ENCODE measurements at regions not wholly inside any gene's neighbourhood (a gene's known extent, or its start where the extent isn't known, plus 50 kb on each side); places are given as distances from the start of the nearest gene placed in this dataset.

DNA sequence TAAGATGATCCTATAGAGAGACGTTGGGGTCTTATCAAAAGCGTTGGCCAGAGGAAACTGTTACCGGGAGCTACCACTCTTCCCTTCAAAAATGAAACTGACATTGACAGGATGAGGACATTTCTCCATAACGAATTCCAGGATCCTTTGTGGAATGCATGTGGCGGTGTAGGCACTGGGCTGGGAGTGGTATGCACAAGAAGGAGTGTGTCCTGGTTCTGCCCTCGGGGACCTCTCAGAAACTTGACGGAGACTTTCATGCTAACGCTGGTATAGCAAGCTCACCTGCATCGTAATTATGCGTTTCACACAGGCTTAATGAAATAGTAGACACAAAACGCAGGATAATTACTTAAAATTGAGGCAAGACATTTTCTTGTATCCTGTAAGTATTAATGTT, 441.1 kb downstream of the FGF9 start:
- Histone ChIP-seq H3K9ac (ENCODE audit: low read length) (no peak overlapping the region), H2AFZ (ENCODE audit: low read length) (no peak overlapping the region), H3F3A (ENCODE audit: insufficient read depth, low read length) (no peaks in the 10 kb centered on the region), H4K20me1 (ENCODE audit: insufficient read depth, low read length) (no peaks in the 10 kb centered on the region), H3K36me3 (ENCODE audit: insufficient read depth, low read length) (no peaks in the 10 kb centered on the region), H3K9me2 (ENCODE audit: low read depth, low read length) (no peaks in the 10 kb centered on the region), H3K9me3 (ENCODE audit: low read length) (no peaks in the 10 kb centered on the region), H3K4me1 (ENCODE audit: insufficient read depth, low read length, severe bottlenecking) (no peaks in the 10 kb centered on the region), H3K4me2 (ENCODE audit: low read length) (no peak overlapping the region), H3K4me3 (ENCODE audit: low read depth, low read length, poor library complexity, severe bottlenecking) (no peak overlapping the region), H3K27ac (ENCODE audit: low read depth, low read length, poor library complexity, severe bottlenecking) (no peak overlapping the region), H3K27me3 (ENCODE audit: insufficient read depth, low read length) (no peaks in the 10 kb centered on the region), H3K79me2 (ENCODE audit: insufficient read depth, low read length) (no peaks in the 10 kb centered on the region)
- TF ChIP-seq EZH2 (IDR thresholded peaks at IDR 0.05; ENCODE audit: borderline replicate concordance, low read length) (no peak), CTCF (IDR thresholded peaks at IDR 0.05; ENCODE audit: low read length) (no peak)

- Histone ChIP-seq H3K9me3 (ENCODE audit: low read length) (no peaks in the 10 kb centered on the region), H3K4me1 (ENCODE audit: insufficient read depth, low read length, severe bottlenecking) (no peaks in the 10 kb centered on the region), H3K9ac (ENCODE audit: low read length) (no peak overlapping the region), H3K79me2 (ENCODE audit: insufficient read depth, low read length) (no peaks in the 10 kb centered on the region), H3K27ac (ENCODE audit: low read depth, low read length, poor library complexity, severe bottlenecking) (no peak overlapping the region), H3K9me2 (ENCODE audit: low read depth, low read length) (no peaks in the 10 kb centered on the region), H2AFZ (ENCODE audit: low read length) (no peak overlapping the region), H3K4me3 (ENCODE audit: low read depth, low read length, poor library complexity, severe bottlenecking) (no peak overlapping the region), H3F3A (ENCODE audit: insufficient read depth, low read length) (no peaks in the 10 kb centered on the region), H3K36me3 (ENCODE audit: insufficient read depth, low read length) (no peaks in the 10 kb centered on the region), H3K4me2 (ENCODE audit: low read length) (no peak overlapping the region), H4K20me1 (ENCODE audit: insufficient read depth, low read length) (no peaks in the 10 kb centered on the region), H3K27me3 (ENCODE audit: insufficient read depth, low read length) (no peaks in the 10 kb centered on the region)
- TF ChIP-seq CTCF (IDR thresholded peaks at IDR 0.05; ENCODE audit: low read length) = no peak
- no peak for TF ChIP-seq EZH2 (IDR thresholded peaks at IDR 0.05; ENCODE audit: borderline replicate concordance, low read length)
Measured at GRCh38 chr13:22112956-22113745, 442.3 kb downstream of the FGF9 start.

GRCh38 chr13:22114630-22115311, 443.9 kb downstream of the FGF9 start:
- no peaks in the 10 kb centered on the region for H3K79me2 ChIP-seq (ENCODE audit: insufficient read depth, low read length)
- no peaks in the 10 kb centered on the region for H3K36me3 ChIP-seq (ENCODE audit: insufficient read depth, low read length)
- no peaks in the 10 kb centered on the region for H3K4me1 ChIP-seq (ENCODE audit: insufficient read depth, low read length, severe bottlenecking)
- no peak overlapping the region for H3K27ac ChIP-seq (ENCODE audit: low read depth, low read length, poor library complexity, severe bottlenecking)
- TF ChIP-seq CTCF (IDR thresholded peaks at IDR 0.05; ENCODE audit: low read length) (no peak), EZH2 (IDR thresholded peaks at IDR 0.05; ENCODE audit: borderline replicate concordance, low read length) (no peak)
- no peaks in the 10 kb centered on the region for H3F3A ChIP-seq (ENCODE audit: insufficient read depth, low read length)
- no peak overlapping the region for H3K4me3 ChIP-seq (ENCODE audit: low read depth, low read length, poor library complexity, severe bottlenecking)
- H3K4me2 ChIP-seq (ENCODE audit: low read length) = no peak overlapping the region
- H3K9ac ChIP-seq (ENCODE audit: low read length) = no peak overlapping the region
- H4K20me1 ChIP-seq (ENCODE audit: insufficient read depth, low read length) = no peaks in the 10 kb centered on the region
- H2AFZ ChIP-seq (ENCODE audit: low read length) = no peak overlapping the region
- no peaks in the 10 kb centered on the region for H3K9me3 ChIP-seq (ENCODE audit: low read length)
- H3K9me2 ChIP-seq (ENCODE audit: low read depth, low read length) = no peaks in the 10 kb centered on the region
- H3K27me3 ChIP-seq (ENCODE audit: insufficient read depth, low read length) = no peaks in the 10 kb centered on the region
